WTC11 (cell line): ENCODE measurements at regions not wholly inside any gene's neighbourhood (a gene's known extent, or its start where the extent isn't known, plus 50 kb on each side); places are given as distances from the start of the nearest gene placed in this dataset.
"Not testable (repeated sequence)": the region's sequence is repeated elsewhere in the genome, so short reads cannot be mapped to it uniquely, and the experiment has no call there.

Source experiments
- ATAC-seq: fragments of 200-7000 bp; cut with Tn5 transposase; 2 replicates; pipeline ENCODE4 v1.10.0; 2021; ENCODE audit warnings: mild to moderate bottlenecking, moderate library complexity
- CTCF ChIA-PET: fragments of 300-600 bp; sonication (Branson Sonifier 250); formaldehyde crosslinking; loops from one replicate; lab custom pipeline; 2021; ENCODE audit warnings: antibody characterized with exemption; lab: Charles Lee
- POLR2A ChIA-PET: fragments of 350-600 bp; sonication (Branson Sonifier 250); formaldehyde crosslinking; loops from one replicate; lab custom pipeline; 2021; ENCODE audit warnings: antibody characterized with exemption; lab: Charles Lee
- DNase-seq: peaks from one replicate; pipeline ENCODE4 v3.0.0; 2021; ENCODE audit warnings: low spot score
- H3K27ac Mint-ChIP-seq: 2 replicates; pipeline ENCODE4 v1.8.0; 2021; ENCODE audit warnings: mixed read lengths
- H3K27me3 Mint-ChIP-seq: 2 replicates; pipeline ENCODE4 v1.8.0; 2021; ENCODE audit warnings: low read depth, mild to moderate bottlenecking, moderate library complexity, mixed read lengths
- H3K36me3 Mint-ChIP-seq: 2 replicates; pipeline ENCODE4 v1.8.0; 2021; ENCODE audit warnings: mixed read lengths
- H3K4me1 Mint-ChIP-seq: 2 replicates; pipeline ENCODE4 v1.8.0; 2022; ENCODE audit warnings: mixed read lengths
- H3K4me3 Mint-ChIP-seq: 2 replicates; pipeline ENCODE4 v1.8.0; 2021; ENCODE audit warnings: mild to moderate bottlenecking, moderate library complexity, mixed read lengths
- H3K9me3 Mint-ChIP-seq: 2 replicates; pipeline ENCODE4 v1.8.0; 2021; ENCODE audit warnings: mixed read lengths
- CBFB ChIP-seq: sonication (generic); formaldehyde crosslinking; IDR thresholded peaks from 2 replicates; pipeline ENCODE4 v1.8.1; 2022; ENCODE audit warnings: mild to moderate bottlenecking, low read depth, missing genetic modification reagents
- EMX1 ChIP-seq: fragments of 250-450 bp; sonication (Bioruptor Pico); IDR thresholded peaks from 2 replicates; pipeline ENCODE4 v1.8.0; 2021; ENCODE audit warnings: mild to moderate bottlenecking
- IRF2 ChIP-seq: sonication (generic); formaldehyde crosslinking; IDR thresholded peaks from 2 replicates; pipeline ENCODE4 v1.8.0; 2022; ENCODE audit warnings: low read depth, missing genetic modification reagents, borderline replicate concordance
- NFYB ChIP-seq: sonication (generic); formaldehyde crosslinking; conservative IDR thresholded peaks from 2 replicates; pipeline ENCODE4 v1.8.0; 2022; ENCODE audit warnings: low read depth, missing genetic modification reagents
- RORB ChIP-seq: fragments of 250-450 bp; sonication (Bioruptor Pico); IDR thresholded peaks from 2 replicates; pipeline ENCODE4 v1.9.0; 2021; ENCODE audit warnings: mild to moderate bottlenecking
- TCF7 ChIP-seq: sonication (generic); formaldehyde crosslinking; IDR thresholded peaks from 2 replicates; pipeline ENCODE4 v1.8.0; 2022; ENCODE audit warnings: mild to moderate bottlenecking, low read depth, missing genetic modification reagents, moderate library complexity
- TEAD1 ChIP-seq: sonication (generic); formaldehyde crosslinking; IDR thresholded peaks from 2 replicates; pipeline ENCODE4 v1.8.0; 2022; ENCODE audit warnings: mild to moderate bottlenecking, missing genetic modification reagents
- TEAD4 ChIP-seq: sonication (generic); formaldehyde crosslinking; IDR thresholded peaks from 2 replicates; pipeline ENCODE4 v1.8.0; 2022; ENCODE audit warnings: mild to moderate bottlenecking, missing genetic modification reagents
- ZBTB21 ChIP-seq: sonication (generic); formaldehyde crosslinking; IDR thresholded peaks from 2 replicates; pipeline ENCODE4 v1.8.1; 2023; ENCODE audit warnings: mild to moderate bottlenecking, missing genetic modification reagents, borderline replicate concordance
- ZNF138 ChIP-seq: sonication (generic); formaldehyde crosslinking; conservative IDR thresholded peaks from 2 replicates; pipeline ENCODE4 v1.8.1; 2022; ENCODE audit warnings: mild to moderate bottlenecking, moderate library complexity, missing genetic modification reagents
- ZNF425 ChIP-seq: fragments of 250-450 bp; sonication (Bioruptor Pico); conservative IDR thresholded peaks from 2 replicates; pipeline ENCODE4 v1.9.0; 2021; ENCODE audit warnings: mild to moderate bottlenecking
- TF ChIP-seq, protein P1 (sequence below): sonication (generic); formaldehyde crosslinking; IDR thresholded peaks from 2 replicates; pipeline ENCODE4 v1.8.1; 2023; ENCODE audit warnings: mild to moderate bottlenecking, missing genetic modification reagents, moderate library complexity
- TF ChIP-seq, protein P2 (sequence below): sonication (generic); formaldehyde crosslinking; conservative IDR thresholded peaks from 2 replicates; pipeline ENCODE4 v1.8.1; 2022; ENCODE audit warnings: mild to moderate bottlenecking, missing genetic modification reagents
- TF ChIP-seq, protein P3 (sequence below): sonication (generic); formaldehyde crosslinking; IDR thresholded peaks from 2 replicates; pipeline ENCODE4 v1.8.1; 2022; ENCODE audit warnings: low read depth, mild to moderate bottlenecking, moderate library complexity, missing genetic modification reagents, borderline replicate concordance

DNA sequence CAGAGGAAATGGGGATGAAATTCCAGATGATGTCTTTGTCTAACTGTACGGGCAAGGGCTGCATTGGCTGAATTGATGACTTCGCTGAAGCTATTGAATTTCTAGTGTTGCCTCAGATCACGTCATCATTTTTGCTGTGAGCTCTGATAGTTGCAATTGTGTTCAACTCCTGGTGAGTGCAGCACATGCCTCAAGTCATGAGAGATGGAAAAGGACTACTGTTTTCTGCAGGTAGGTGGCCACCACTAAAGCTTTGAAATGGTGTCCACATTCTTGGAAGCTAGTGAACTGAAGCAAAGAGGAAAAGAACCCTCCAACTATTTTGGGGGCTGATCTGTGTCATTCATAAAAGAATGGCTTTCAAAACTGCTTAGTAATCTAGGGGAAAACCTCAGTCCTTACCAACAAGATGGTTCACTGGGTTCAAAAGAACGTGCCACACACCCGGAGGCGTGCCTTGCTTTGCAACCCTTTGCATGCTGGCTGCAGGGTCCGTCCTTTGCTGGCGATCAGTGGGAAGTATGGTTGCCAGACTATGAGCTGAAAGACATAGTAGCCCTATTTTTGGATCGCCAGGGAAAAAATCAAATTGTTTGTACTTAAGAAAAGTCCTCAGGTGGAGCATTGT is 88.1 kb upstream of the STOX2 start (continued):
- TF ChIP-seq ZNF425 (CRISPR knock-in tag) (no peak), RORB (no peak)

DNA sequence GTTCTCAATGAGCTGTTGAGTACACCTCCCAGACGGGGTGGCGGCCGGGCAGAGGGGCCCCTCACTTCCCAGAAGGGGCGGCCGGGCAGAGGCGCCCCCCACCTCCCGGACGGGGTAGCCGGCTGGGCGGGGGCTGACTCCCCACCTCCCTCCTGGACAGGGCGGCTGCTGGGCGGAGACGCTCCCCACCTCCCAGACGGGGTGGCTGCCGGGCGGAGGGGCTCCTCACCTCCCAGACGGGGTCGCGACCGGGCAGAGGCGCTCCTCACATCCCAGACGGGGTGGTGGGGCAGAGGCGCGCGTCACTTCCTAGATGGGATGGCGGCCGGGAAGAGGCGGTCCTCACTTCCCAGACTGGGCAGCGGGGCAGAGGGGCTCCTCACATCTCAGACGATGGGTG is 86.5 kb upstream of the STOX2 start:
- CTCF ChIA-PET, H3K27ac Mint-ChIP-seq, DNase-seq, H3K4me3 Mint-ChIP-seq, POLR2A ChIA-PET, H3K27me3 Mint-ChIP-seq, H3K4me1 Mint-ChIP-seq, ATAC-seq: not testable (repeated sequence)
- peaks cover 34% of the 10 kb centered on the region for H3K9me3 Mint-ChIP-seq
- peaks cover 16% of the 10 kb centered on the region for H3K36me3 Mint-ChIP-seq

- H3K27ac Mint-ChIP-seq = no peak overlapping the region
- ATAC-seq = no peak
- POLR2A ChIA-PET = no interaction called here
- TF ChIP-seq TEAD4 (no peak), ZNF138 (CRISPR knock-in tag) (no peak), ZBTB21 (CRISPR knock-in tag) (no peak)
- TF ChIP-seq, protein P1, sequence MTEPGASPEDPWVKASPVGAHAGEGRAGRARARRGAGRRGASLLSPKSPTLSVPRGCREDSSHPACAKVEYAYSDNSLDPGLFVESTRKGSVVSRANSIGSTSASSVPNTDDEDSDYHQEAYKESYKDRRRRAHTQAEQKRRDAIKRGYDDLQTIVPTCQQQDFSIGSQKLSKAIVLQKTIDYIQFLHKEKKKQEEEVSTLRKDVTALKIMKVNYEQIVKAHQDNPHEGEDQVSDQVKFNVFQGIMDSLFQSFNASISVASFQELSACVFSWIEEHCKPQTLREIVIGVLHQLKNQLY (CRISPR knock-in tag) = no peak
- H3K9me3 Mint-ChIP-seq = peaks cover 26% of the 10 kb centered on the region
- peaks cover 11% of the 10 kb centered on the region for H3K36me3 Mint-ChIP-seq
- peaks cover 5% of the 10 kb centered on the region for H3K4me1 Mint-ChIP-seq
- H3K27me3 Mint-ChIP-seq = peaks cover 3% of the 10 kb centered on the region; the same call in 1 of the 2 replicates
- no peak overlapping the region for H3K4me3 Mint-ChIP-seq
- DNase-seq = no peak
- CTCF ChIA-PET = no interaction called here
These were observed 83.8 kb upstream of the STOX2 start for GRCh38 chr4:183821076-183821853.

DNA sequence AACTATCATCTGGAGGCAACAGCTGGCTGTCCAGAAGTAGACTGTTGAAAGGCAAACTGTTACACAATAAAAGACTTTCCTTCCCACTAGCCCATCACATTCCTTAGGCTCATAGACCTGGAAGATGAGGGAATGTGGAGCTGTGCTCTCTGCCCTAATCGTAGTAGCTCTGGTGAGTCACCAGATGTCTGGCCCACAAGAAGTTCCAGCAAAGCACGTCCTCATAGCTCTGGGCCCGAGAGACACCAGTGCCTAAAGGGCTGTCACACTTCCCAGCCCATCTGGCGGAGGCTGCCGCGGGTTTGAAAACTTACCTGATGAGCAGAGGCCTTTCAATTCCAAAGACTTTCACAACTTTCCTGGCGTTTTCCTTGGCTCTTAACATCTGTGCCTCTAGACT is 81.7 kb upstream of the STOX2 start:
- POLR2A ChIA-PET = no interaction called here
- Mint-ChIP-seq H3K27me3 (no peaks in the 10 kb centered on the region), H3K27ac (no peak overlapping the region; the same call in 1 of the 2 replicates), H3K4me3 (no peak overlapping the region), H3K4me1 (peaks cover 9% of the 10 kb centered on the region), H3K36me3 (peaks cover 7% of the 10 kb centered on the region), H3K9me3 (peaks cover 9% of the 10 kb centered on the region; the same call in 1 of the 2 replicates)
- no peak for DNase-seq
- TF ChIP-seq NFYB (CRISPR knock-in tag) (no peak), TCF7 (no peak), IRF2 (CRISPR knock-in tag) (no peak), TEAD1 (CRISPR knock-in tag) (no peak), CBFB (CRISPR knock-in tag) (no peak), EMX1 (CRISPR knock-in tag) (no peak)
- TF ChIP-seq, protein P2, sequence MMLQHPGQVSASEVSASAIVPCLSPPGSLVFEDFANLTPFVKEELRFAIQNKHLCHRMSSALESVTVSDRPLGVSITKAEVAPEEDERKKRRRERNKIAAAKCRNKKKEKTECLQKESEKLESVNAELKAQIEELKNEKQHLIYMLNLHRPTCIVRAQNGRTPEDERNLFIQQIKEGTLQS = no peak
- TF ChIP-seq, protein P3, sequence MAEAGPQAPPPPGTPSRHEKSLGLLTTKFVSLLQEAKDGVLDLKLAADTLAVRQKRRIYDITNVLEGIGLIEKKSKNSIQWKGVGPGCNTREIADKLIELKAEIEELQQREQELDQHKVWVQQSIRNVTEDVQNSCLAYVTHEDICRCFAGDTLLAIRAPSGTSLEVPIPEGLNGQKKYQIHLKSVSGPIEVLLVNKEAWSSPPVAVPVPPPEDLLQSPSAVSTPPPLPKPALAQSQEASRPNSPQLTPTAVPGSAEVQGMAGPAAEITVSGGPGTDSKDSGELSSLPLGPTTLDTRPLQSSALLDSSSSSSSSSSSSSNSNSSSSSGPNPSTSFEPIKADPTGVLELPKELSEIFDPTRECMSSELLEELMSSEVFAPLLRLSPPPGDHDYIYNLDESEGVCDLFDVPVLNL (CRISPR knock-in tag) = no peak
- CTCF ChIA-PET = interaction anchor here (0.5 to 1.5 kb wide), 2 partner anchors 51 to 345 kb away, joined by 3 to 5 read pairs; no protein-coding TSS in a partner anchor
- no peak for ATAC-seq
